Loucy (cell line): ENCODE measurements at regions not wholly inside any gene's neighbourhood (a gene's known extent, or its start where the extent isn't known, plus 50 kb on each side); places are given as distances from the start of the nearest gene placed in this dataset.

Experiments
- CTCF ChIP-seq: fragments of 200-600 bp; sonication (generic); conservative IDR thresholded peaks from 2 replicates; pipeline ENCODE4 v1.5.1; 2014; ENCODE audit warnings: mild to moderate bottlenecking, antibody characterized with exemption, low read length
- EZH2phosphoT487 ChIP-seq: fragments of 200-600 bp; IDR thresholded peaks from 2 replicates; pipeline ENCODE4 v1.6.1; 2018; ENCODE audit warnings: antibody characterized with exemption, mild to moderate bottlenecking, moderate library complexity, borderline replicate concordance

GRCh38 chr12:71071536-71072097 lies 86.2 kb downstream of the TSPAN8 start:
- TF ChIP-seq EZH2phosphoT487 (no peak), CTCF (no peak)
